ENCODE measurements at regions not wholly inside any gene's neighbourhood (a gene's known extent, or its start where the extent isn't known, plus 50 kb on each side); places are given as distances from the start of the nearest gene placed in this dataset.
"Not testable (repeated sequence)": the region's sequence is repeated elsewhere in the genome, so short reads cannot be mapped to it uniquely, and the experiment has no call there.

GRCh38 chr10:78437998-78438906, 404.6 kb downstream of the RPS24 start:
- DNase-seq (ENCODE audit: low spot score): no peak

GRCh38 chr10:78438907-78439809, 405.5 kb downstream of the RPS24 start:
- DNase-seq (ENCODE audit: low spot score): no peak

GRCh38 chr10:78441010-78441409, 407.3 kb downstream of the RPS24 start:
- DNase-seq (ENCODE audit: low spot score): no peak

- no peak for DNase-seq (ENCODE audit: low spot score)
These were observed 408.0 kb downstream of the RPS24 start for GRCh38 chr10:78441694-78442093.

- DNase-seq (ENCODE audit: low spot score): no peak
These were observed 409.3 kb downstream of the RPS24 start for GRCh38 chr10:78442836-78443550.

- no peak for DNase-seq (ENCODE audit: low spot score)
These were observed 410.4 kb downstream of the RPS24 start for GRCh38 chr10:78443900-78444571.

- DNase-seq (ENCODE audit: low spot score): not testable (repeated sequence)
These were observed 411.1 kb downstream of the RPS24 start for GRCh38 chr10:78444741-78445140.

- DNase-seq (ENCODE audit: low spot score): no peak
These were observed 411.6 kb downstream of the RPS24 start for GRCh38 chr10:78445308-78445707.

- no peak for DNase-seq (ENCODE audit: low spot score)
These were observed 414.8 kb downstream of the RPS24 start for GRCh38 chr10:78448470-78448869.

- no peak for DNase-seq (ENCODE audit: low spot score)
These were observed 415.3 kb downstream of the RPS24 start for GRCh38 chr10:78448994-78449418.

- no peak for DNase-seq (ENCODE audit: low spot score)
These were observed 415.9 kb downstream of the RPS24 start for GRCh38 chr10:78449554-78449953.

GRCh38 chr10:78450239-78450638, 416.6 kb downstream of the RPS24 start:
- DNase-seq (ENCODE audit: low spot score): no peak

GRCh38 chr10:78450807-78451485, 417.3 kb downstream of the RPS24 start:
- no peak for DNase-seq (ENCODE audit: low spot score)

GRCh38 chr10:78451592-78451991, 417.9 kb downstream of the RPS24 start:
- no peak for DNase-seq (ENCODE audit: low spot score)

GRCh38 chr10:78454123-78454645, 420.5 kb downstream of the RPS24 start:
- no peak for DNase-seq (ENCODE audit: low spot score)

- DNase-seq (ENCODE audit: low spot score): no peak
These were observed 421.6 kb downstream of the RPS24 start for GRCh38 chr10:78455236-78455635.

GRCh38 chr10:78455811-78456210, 422.1 kb downstream of the RPS24 start:
- DNase-seq (ENCODE audit: low spot score): no peak

- no peak for DNase-seq (ENCODE audit: low spot score)
These were observed 423.2 kb downstream of the RPS24 start for GRCh38 chr10:78456649-78457400.

GRCh38 chr10:78457804-78458482, 424.3 kb downstream of the RPS24 start:
- no peak for DNase-seq (ENCODE audit: low spot score)
